HG03045 (cell line): ENCODE measurements at regions not wholly inside any gene's neighbourhood (a gene's known extent, or its start where the extent isn't known, plus 50 kb on each side); places are given as distances from the start of the nearest gene placed in this dataset.
"Not testable (repeated sequence)": the region's sequence is repeated elsewhere in the genome, so short reads cannot be mapped to it uniquely, and the experiment has no call there.

Experiments
- ATAC-seq: cut with Tn5 transposase; IDR thresholded peaks from one replicate; pipeline ENCODE4 v1.9.1; 2021; ENCODE audit warnings: mild to moderate bottlenecking, moderate library complexity; ENCODE audit not compliant: unreplicated experiment

GRCh38 chr4:189207872-189208271, 732.8 kb upstream of the FRG1 start:
- ATAC-seq = no peak

GRCh38 chr4:189215574-189215973, 725.1 kb upstream of the FRG1 start:
- no peak for ATAC-seq

GRCh38 chr4:189221691-189222090, 719.0 kb upstream of the FRG1 start:
- no peak for ATAC-seq

- ATAC-seq = no peak
Measured at GRCh38 chr4:189228726-189229125, 711.9 kb upstream of the FRG1 start.

GRCh38 chr4:189232274-189232673, 708.4 kb upstream of the FRG1 start:
- ATAC-seq = no peak

GRCh38 chr4:189233754-189234153, 706.9 kb upstream of the FRG1 start:
- ATAC-seq = not testable (repeated sequence)

- not testable (repeated sequence) for ATAC-seq
Measured at GRCh38 chr4:189234948-189235347, 705.7 kb upstream of the FRG1 start.

GRCh38 chr4:189235599-189235998, 705.1 kb upstream of the FRG1 start:
- no peak for ATAC-seq

- not testable (repeated sequence) for ATAC-seq
Measured at GRCh38 chr4:189236321-189236720, 704.4 kb upstream of the FRG1 start.

GRCh38 chr4:189237340-189237739, 703.3 kb upstream of the FRG1 start:
- ATAC-seq = no peak

- no peak for ATAC-seq
Measured at GRCh38 chr4:189255636-189256035, 685.0 kb upstream of the FRG1 start.

- ATAC-seq = no peak
Measured at GRCh38 chr4:189261475-189261874, 679.2 kb upstream of the FRG1 start.

GRCh38 chr4:189265515-189265914, 675.2 kb upstream of the FRG1 start:
- no peak for ATAC-seq

GRCh38 chr4:189267312-189267965, 673.2 kb upstream of the FRG1 start:
- ATAC-seq = no peak

- no peak for ATAC-seq
Measured at GRCh38 chr4:189278597-189279165, 662.0 kb upstream of the FRG1 start.

- ATAC-seq = no peak
Measured at GRCh38 chr4:189279188-189279587, 661.5 kb upstream of the FRG1 start.

GRCh38 chr4:189285377-189285776, 655.3 kb upstream of the FRG1 start:
- no peak for ATAC-seq

- no peak for ATAC-seq
Measured at GRCh38 chr4:189291939-189292338, 648.7 kb upstream of the FRG1 start.

GRCh38 chr4:189293459-189293858, 647.2 kb upstream of the FRG1 start:
- ATAC-seq = no peak

GRCh38 chr4:189294574-189294973, 646.1 kb upstream of the FRG1 start:
- ATAC-seq = no peak

GRCh38 chr4:189299706-189300105, 641.0 kb upstream of the FRG1 start:
- ATAC-seq = no peak

GRCh38 chr4:189301692-189302091, 639.0 kb upstream of the FRG1 start:
- ATAC-seq = no peak

- no peak for ATAC-seq
Measured at GRCh38 chr4:189302719-189303118, 638.0 kb upstream of the FRG1 start.
